ENCODE measurements at regions not wholly inside any gene's neighbourhood (a gene's known extent, or its start where the extent isn't known, plus 50 kb on each side); places are given as distances from the start of the nearest gene placed in this dataset.

DNA sequence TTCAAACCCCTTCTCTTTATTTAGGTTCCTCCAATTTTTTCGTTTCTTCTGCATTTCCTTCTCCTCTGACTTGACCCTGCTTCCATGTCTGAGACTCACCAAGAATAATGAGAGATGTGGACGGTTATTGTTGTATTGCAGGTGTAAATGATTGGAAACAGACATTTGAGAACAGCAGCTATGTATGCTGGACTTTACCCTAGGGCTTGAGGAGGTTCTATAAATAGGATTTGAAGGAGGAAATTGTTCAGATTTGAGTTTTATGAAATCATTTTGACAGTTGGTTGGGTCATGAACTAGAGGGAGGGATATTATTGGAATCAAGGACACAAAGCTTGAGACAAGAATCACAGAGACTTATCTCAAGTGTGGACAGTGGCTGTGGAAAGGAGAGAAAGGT lies 614.6 kb upstream of the CPEB2 start:
- Histone ChIP-seq H3K14ac (ENCODE audit: insufficient read length) (no peak overlapping the region), H3K23ac (ENCODE audit: insufficient read length) (no peak overlapping the region), H3K79me2 (ENCODE audit: control insufficient read depth in 1 of 2, insufficient read depth in 2 of 2, low read length in 2 of 2) (no peaks in the 10 kb centered on the region), H3K18ac (ENCODE audit: extremely low read depth, low read length) (no peak overlapping the region), H2BK15ac (ENCODE audit: low read length) (no peak overlapping the region), H2BK120ac (replicated peaks; ENCODE audit: low read depth, low read length) (no peak overlapping the region), H3K9ac (replicated peaks in 1 of 4; ENCODE audit: extremely low read depth in 1 of 4, low read depth in 3 of 4, low read length in 3 of 4) (no peak overlapping the region), H3K79me1 (ENCODE audit: low read depth, low read length) (no peaks in the 10 kb centered on the region), H3K36me3 (ENCODE audit: control insufficient read depth in 2 of 4, insufficient read depth in 4 of 4, low read length in 3 of 4) (no peaks in the 10 kb centered on the region), H3K27ac (ENCODE audit: low read depth, low read length) (no peak overlapping the region), H4K91ac (replicated peaks; ENCODE audit: insufficient read length, low read length) (no peak overlapping the region), H2BK20ac (ENCODE audit: low read length) (no peak overlapping the region), H3K23me2 (ENCODE audit: low read depth, low read length) (no peaks in the 10 kb centered on the region), H2AFZ (ENCODE audit: low read length) (no peak overlapping the region), H4K8ac (ENCODE audit: extremely low read depth, insufficient read depth, low read length) (no peak overlapping the region), H2BK12ac (ENCODE audit: low read depth, low read length) (no peak overlapping the region), H3K4me1 (replicated peaks in 1 of 4; ENCODE audit: control insufficient read depth in 3 of 4, insufficient read depth in 4 of 4, low read length in 3 of 4) (no peaks in the 10 kb centered on the region), H4K20me1 (replicated peaks in 1 of 2; ENCODE audit: control insufficient read depth in 1 of 2, insufficient read depth in 2 of 2, low read length in 2 of 2) (no peaks in the 10 kb centered on the region), H3K4ac (replicated peaks; ENCODE audit: insufficient read length, low read depth, low read length) (no peak overlapping the region), H3K4me2 (ENCODE audit: insufficient read depth in 1 of 2, low read depth in 2 of 2, low read length in 2 of 2) (no peak overlapping the region), H3K56ac (replicated peaks; ENCODE audit: insufficient read length, low read depth, low read length) (no peak overlapping the region), H2BK5ac (ENCODE audit: low read depth, low read length) (no peak overlapping the region), H3K27me3 (replicated peaks in 1 of 4; ENCODE audit: control insufficient read depth in 3 of 4, extremely low read depth in 1 of 4, insufficient read depth in 3 of 4, low read length in 3 of 4) (peaks cover 0 to 1% (median 0%) of the 10 kb centered on the region in 4 experiments; a peak in 1 of 7 replicates), H4K5ac (ENCODE audit: insufficient read length, low read depth, low read length) (no peak overlapping the region), H2AK5ac (ENCODE audit: low read depth, low read length) (no peak overlapping the region), H3K4me3 (ENCODE audit: extremely low read depth in 1 of 4, insufficient read depth in 2 of 4, low read depth in 3 of 4, low read length in 4 of 4) (no peak overlapping the region), H3K9me3 (ENCODE audit: insufficient read depth in 2 of 2, low read depth in 1 of 2, low read length in 1 of 2) (no peaks in the 10 kb centered on the region)
- TF ChIP-seq NANOG (IDR thresholded peaks at IDR 0.05; ENCODE audit: insufficient read depth, low read depth, low read length, poor library complexity, severe bottlenecking) = no peak
- no peak for TF ChIP-seq ASH2L (IDR thresholded peaks at IDR 0.05; ENCODE audit: low read length)
- TF ChIP-seq, protein P1, sequence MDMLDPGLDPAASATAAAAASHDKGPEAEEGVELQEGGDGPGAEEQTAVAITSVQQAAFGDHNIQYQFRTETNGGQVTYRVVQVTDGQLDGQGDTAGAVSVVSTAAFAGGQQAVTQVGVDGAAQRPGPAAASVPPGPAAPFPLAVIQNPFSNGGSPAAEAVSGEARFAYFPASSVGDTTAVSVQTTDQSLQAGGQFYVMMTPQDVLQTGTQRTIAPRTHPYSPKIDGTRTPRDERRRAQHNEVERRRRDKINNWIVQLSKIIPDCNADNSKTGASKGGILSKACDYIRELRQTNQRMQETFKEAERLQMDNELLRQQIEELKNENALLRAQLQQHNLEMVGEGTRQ (IDR thresholded peaks at IDR 0.05; ENCODE audit: low read length) = no peak
- no peak for TF ChIP-seq RXRA (IDR thresholded peaks at IDR 0.05; ENCODE audit: insufficient read depth, low read depth, low read length)
- TF ChIP-seq RAD21 (IDR thresholded peaks at IDR 0.05 in 1 of 2, conservative IDR thresholded peaks at IDR 0.05 in 1 of 2; ENCODE audit: low read depth in 2 of 2, low read length in 2 of 2) = no peak
- no peak for TF ChIP-seq EGR1 (IDR thresholded peaks at IDR 0.05; ENCODE audit: borderline replicate concordance, low read depth, low read length)
- POLR2A ChIA-PET (ENCODE audit: partially characterized antibody) = no interaction called here
- FAIRE-seq = no peak
- CTCF ChIA-PET (ENCODE audit: partially characterized antibody) = interaction anchor here (0.9 kb wide), 1 partner anchor 11 kb away, joined by 3 read pairs; no protein-coding TSS in a partner anchor
- DNase-seq (ENCODE audit: low read depth in 1 of 2, low spot score in 2 of 2) = no peak
- WGBS, 2 experiments (ENCODE audit: extremely low coverage in 1 of 2, insufficient coverage in 1 of 2, insufficient read length in 1 of 2, insufficient replicate concordance in 2 of 2, low coverage in 1 of 2, low lambda C conversion rate in 2 of 2, missing lambda C conversion rate in 1 of 2) = 92% methylated on average over 2 of the region's 2 CpGs; no CpG with 5 or more reads in 1 of the 2 experiments

Measured in H1 (cell line).